ENCODE measurements at regions not wholly inside any gene's neighbourhood (a gene's known extent, or its start where the extent isn't known, plus 50 kb on each side); places are given as distances from the start of the nearest gene placed in this dataset.
A peak's percentile ranks its signal among the peaks of the same experiment; 100 is the strongest.

DNA sequence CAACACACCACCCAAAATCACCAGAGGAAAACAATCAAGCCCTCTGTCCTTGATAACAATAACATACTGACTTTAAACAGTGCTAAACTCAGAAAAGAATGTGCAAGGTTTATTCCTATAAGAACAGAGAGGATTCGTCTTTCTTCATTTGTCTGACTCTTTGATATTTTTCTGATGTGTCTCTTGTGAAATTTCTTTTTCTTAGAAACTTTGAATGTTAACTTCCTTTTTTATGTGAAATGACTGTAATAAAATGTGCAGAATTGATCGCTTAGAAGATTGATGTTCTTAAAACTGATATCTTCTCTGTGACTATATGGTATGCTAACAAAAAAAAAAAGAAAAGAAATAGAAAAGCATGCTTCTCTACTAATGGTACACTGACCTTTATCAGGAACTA is 947.4 kb upstream of the CITED2 start:
- DNase-seq, result no peak

- DNase-seq, result no peak
Measured at GRCh38 chr6:140320081-140321080, 945.9 kb upstream of the CITED2 start.

DNA sequence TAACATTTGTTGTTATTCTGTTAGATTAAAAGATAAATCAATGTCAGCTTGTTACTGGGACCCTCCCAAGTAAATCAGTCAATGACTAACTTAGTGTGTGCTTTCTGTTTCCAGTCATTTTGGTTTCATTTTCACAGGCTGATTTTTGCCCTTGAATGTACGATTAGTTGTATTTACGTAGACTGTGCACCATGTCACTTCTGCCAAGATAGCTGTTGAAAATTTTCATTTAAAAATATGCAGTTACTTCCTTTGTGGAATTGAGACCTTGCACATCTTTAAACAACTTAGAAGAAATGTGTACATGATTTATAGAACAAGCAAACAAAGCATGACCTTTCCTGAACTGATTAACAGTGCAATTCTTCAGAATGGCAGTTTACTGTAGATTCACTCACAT is 944.8 kb upstream of the CITED2 start:
- DNase-seq, result no peak

DNA sequence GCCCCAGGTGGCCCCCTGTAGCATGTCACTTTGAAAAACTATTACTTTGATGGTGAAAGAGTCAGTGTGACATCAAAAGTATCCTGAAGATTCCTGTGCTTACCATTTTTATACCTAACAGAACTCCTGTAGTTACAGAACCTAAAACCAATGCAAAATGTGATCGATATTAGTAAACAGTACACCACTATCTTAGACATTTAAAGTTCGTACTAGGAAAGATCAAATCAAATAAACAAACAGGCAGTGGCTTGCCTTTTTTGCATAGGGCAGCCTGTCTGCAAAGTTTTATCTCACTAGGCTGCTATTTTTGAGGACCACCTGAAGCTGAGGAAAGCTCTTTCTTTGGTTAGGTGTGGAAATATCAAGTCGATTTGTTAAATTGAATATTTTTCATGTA is 944.0 kb upstream of the CITED2 start:
- no peak for DNase-seq

DNA sequence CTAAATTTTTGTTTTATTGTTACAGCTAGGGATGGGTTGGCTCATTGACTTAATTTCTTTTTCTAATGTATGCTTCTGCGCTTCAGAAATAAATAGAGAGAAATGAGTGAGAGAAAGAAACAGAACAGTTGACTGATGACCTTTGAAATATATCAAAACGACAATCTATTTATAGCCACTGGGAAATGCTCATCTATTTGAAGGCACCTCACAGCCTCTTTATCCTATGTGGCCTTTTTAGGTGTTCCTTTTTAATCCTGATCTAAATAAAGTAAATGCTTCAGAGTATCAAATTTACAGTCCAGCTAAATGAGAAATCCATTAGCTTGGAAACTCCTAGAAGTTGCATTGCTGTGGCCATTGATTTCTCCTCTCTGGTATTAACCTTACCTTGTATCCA is 943.5 kb upstream of the CITED2 start:
- DNase-seq, result no peak

DNA sequence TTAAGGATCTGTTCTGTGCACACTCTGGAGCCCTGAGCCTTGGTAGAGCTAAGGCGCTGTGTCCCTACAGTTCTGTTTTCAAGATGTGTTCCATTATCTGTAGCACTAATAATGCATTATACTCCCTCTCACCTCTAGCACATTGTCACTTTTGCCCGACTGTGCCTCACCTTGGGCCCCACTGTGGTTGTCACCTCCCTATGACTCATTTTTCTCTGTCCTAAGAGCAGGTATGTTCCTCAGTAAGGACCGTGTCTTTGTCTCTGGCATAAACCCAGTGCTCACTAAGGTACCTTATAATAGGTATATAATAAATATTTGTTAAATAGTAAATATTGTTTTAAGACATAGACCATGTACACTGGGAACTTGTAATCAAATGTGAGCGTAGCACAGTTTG is 942.5 kb upstream of the CITED2 start:
- no peak for DNase-seq

GRCh38 chr6:140314682-140315081 is 940.2 kb upstream of the CITED2 start:
- DNase-seq, result no peak

DNA sequence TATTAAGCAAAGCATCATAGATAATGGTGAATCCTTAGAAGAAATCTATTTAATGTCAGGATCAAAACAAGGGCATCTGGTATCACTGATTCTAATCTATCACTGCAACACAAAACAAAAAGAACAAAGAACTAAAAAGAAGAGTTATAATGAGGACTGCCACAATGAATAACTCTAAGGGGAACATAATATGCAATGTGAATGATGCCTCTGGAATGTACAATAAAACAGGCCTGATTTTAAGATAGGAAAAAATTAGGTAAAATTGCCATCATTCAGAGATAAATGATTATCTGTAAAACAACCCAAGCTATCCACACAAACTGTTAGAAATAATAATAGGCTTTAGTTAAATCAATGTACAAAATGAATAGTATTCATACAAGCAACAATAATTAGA is 936.7 kb upstream of the CITED2 start:
- no peak for DNase-seq

DNA sequence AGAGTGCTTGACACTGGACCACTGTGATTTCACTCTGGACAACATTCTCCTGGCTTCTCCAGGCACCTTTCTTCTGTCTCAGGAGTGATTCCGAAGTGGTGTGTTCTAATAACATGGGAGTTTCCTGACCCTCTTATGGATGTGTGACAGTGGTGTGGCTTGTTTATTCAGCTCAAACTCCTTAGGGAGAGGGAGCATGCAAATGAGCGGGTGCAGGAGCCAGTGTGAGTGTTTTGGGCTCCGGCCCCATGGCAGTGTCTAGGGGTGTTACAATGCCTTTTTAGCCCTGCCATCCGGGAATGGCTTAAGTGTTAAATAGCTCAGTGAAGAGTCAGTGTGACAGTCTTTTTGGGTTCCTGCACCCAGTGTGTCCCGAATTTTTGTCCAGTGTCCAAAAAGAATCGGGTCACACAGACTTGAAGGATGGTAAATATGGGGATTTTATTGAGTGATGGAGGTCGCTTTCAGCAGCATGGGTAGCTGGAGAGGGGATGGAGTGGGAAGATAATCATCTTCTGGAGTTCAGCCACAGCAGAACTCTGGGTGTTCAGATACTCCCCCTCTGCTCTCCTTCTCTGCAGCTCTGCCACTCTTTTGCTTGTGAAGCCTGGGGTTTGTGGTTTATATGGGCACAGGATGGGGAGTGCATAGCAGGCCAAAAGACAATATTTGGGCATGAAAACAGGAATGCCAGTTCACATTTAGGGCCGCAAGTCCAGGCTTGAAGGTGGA is 928.9 kb upstream of the CITED2 start:
- no peak for DNase-seq

- DNase-seq, result no peak
Measured at GRCh38 chr6:140300331-140300730, 925.9 kb upstream of the CITED2 start.

DNA sequence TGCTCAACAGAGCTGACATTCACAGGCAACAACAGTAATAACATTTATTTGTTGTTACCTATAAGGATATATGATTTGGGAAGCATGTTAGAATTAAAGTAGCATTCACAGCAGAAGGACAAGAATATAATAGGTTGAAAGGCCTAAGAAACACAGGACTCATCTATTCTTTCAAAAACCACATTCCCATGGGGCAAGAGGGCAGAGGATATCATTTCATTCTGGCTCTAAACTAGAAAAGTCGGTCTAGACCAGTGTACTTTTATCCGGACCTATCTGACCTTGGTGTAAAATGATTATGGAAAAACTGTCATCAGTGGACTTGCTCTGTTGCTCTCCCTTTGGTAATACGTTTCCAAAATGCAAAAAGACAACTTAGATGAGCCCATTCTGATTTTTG is 914.7 kb upstream of the CITED2 start:
- no peak for DNase-seq

DNA sequence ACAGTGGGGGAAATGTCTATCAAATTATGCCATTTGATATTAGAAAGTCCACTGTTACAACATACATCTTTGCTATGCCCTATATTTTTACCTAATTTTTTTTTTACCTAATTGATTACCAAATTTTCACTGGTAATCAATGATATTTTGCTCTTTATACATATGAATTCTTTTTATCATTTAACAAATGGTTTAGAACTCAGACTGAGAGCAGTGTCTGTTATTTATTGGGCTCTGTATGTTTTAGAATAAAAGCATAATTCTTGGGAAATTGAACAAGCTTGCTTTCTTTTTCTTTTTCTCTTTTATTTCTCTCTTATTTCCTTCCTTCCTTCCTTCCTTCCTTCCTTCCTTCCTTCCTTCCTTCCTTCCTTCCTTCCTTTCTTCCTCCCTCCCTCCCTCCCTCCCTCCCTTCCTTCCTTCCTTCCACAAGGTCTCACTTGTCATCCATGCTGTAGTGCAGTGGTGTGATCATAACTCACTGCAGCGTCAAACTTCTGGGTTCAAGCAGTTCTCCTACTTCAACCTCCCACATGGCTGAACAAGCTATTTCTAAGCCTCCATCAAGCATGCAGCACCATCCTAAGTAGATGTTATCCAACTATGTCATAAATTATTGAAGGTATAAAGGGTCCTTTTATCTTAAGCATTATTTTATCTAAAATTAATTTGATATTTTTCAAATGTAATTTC is 911.7 kb upstream of the CITED2 start:
- no peak for DNase-seq

DNA sequence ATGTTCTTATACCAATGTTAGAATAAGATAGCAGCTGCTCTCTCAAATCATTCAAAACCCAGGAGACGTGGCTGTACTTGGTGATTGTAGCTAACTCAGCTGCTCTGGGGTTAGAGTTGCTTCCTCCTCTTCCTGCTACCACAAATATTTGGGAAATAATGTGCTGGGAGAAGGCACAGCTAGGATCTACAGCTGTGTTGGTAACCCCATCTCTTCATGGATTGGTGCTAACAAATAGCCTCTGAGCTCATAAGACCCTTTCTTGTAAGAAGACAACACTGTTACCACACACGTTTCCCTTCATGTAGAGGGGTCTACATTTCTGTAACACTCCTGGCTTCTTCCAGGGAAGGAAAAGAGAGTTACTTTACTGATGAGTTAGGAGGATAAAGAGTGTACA is 911.0 kb upstream of the CITED2 start:
- no peak for DNase-seq

DNA sequence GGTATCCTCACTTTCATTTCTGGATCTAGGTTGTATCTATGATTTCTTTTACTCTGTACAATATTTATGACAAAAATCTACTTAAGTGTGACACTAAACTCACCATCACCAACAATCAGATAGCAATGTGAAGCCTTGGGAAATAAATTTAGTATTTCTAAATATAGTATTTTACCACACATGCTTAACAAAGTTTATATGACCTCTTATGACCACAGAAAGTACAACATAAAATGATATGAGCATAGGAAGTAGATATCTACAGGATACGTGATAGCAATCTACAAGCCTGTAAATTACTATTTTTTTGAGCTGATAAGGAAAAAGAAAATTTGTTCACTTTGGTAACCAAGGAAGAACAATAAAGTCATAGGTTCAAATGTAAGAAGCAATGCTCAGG is 910.4 kb upstream of the CITED2 start:
- no peak for DNase-seq

DNA sequence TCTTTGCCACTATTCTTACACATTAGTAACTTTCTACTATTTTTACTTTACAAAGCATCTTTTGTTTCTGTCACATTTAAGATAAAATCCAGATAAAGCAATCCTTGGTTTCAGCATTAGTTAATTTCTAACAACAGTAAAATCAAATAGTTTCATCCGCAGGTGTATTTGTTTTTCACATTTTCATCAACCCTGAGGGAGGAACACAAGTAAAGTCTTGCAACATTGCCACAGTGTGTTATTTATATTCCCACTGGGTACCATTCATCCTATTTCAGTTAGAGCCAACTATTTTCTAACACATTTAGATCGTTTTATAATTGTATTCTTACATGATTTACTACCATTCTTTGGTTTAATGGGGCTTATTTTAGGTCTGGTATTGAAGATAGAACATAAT is 908.7 kb upstream of the CITED2 start:
- DNase-seq, result no peak

DNA sequence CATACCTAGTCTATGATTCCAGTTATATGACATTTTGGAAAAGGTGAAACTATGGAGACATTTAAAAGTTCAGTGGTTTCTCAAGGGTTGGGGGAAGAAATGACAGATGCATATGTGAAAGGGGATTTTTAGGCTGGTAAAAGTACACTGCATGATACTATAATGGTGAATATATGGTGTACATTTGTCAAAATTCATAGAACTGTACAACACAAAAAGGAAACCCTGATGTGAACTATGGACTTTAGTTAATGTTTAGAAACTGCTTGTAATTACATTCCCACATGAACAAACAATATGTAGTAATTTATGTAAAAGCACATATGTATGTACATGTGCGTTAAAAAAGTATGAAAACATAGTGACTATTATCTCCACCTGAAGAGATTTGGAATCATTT is 907.3 kb upstream of the CITED2 start:
- no peak for DNase-seq

DNA sequence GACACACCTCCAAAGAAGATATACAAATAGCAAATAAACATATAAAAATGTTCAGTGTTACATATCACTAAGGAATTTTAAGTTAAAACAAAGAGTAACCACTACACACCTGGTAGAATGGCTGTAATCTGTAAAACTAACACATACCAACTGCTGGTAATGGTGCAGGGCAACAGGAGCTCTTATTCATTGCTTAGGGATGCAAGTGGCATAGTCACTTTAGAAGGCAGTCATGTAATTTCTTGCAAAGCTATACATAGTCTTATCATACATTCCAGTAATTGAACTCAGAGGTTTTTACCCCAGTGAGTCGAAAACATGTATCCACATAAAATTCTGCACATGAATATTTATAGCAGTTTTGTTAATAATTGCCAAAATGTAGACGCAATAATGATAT is 906.8 kb upstream of the CITED2 start:
- no peak for DNase-seq

- no peak for DNase-seq
Measured at GRCh38 chr6:140276719-140277118, 902.3 kb upstream of the CITED2 start.

DNA sequence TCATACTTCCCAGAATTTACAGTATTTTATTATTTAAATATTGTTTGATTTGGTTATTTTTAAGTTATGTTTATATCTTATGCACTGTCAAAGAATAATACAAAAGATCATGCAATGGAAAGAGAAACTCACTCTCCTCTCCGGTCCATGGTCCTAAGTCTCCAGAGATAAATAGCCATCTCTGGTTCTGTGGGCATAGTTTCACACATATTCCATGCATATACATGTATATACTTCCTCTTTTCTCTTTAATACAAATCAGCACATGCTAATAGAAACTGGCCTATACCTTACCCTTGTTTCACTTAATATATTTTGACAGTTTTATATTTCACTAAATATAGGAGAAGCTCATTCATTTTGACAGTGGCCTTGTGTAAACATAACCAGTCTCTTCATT is 901.7 kb upstream of the CITED2 start:
- DNase-seq, result no peak

GRCh38 chr6:140275725-140276124 is 901.3 kb upstream of the CITED2 start:
- no peak for DNase-seq

DNA sequence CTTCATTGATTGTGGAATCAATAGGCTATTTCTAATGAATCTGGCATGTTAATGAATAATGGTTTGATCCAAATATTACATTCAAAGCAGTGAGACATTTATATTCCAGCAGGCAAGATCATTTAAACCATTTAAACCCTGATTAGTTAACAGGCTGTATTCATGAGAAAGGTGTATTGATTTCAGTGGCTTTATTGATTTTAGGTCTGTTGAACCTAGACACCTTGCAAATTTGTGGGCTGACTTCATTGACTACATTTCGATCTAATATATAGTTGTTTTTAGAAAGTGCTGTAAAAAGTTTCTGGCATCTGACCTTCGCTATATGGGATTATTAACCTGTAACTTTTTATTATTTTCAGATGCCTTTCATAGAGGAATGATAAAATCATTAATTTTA is 900.1 kb upstream of the CITED2 start:
- DNase-seq, result no peak

DNA sequence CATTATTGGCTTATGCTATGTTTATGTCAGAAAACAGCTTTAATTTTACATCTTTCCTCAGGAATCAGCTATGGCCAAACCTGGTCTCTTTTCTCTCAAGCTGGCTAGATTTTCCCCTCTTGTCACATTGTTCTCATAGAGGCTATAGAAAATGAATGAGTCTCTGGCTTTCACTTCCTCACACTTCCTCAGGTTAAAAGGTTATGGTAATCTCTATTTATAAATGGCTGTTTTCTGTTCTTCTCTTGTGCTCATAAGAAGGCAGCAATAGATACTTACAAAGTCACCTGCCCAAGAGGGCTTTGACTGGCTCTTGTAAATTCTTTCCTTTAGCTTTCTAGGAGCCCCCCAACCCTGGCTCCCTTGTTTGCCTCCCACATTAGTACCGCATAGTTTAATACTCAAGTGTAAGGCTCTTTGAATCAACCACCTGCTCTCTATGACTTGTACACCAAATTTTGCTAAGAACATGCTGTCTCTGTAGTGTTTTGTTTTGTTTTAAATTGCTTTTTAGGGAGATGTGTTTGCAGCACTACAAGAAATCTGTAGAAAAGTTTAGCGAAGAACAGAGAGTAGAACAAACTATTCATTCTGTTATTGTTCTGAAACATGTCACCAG is 897.4 kb upstream of the CITED2 start:
- peak; percentile 31 for DNase-seq

DNA sequence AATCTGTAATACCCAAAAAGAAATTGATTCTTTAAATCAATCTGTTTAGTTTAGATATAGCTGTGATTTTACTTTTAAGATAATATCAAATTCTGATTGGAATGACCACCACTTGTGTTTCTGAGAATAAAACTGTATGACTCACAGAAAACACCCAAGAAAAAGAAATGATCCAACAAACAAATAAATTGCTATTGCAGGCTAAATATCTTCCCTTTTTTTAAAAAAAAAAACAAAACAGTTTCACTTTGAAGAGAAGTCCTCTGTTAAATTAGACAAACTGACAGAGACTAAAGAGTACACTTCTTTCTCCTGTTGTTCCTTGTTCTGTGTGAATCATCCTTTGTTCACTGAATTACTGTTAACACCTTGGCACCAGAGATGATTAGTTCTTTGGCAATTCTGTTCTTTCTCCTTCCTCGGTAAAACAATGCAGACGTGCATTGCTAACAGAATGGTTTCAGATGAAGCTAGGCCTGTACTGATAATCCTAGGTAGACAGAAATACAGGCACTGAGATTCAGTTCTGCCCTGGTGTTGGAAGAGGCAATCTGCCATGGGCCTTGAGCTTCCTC is 895.2 kb upstream of the CITED2 start:
- no peak for DNase-seq

Data from NCI-H1105 treated with DMSO at 0.1 percent for 48 hours (cell line).